ENCODE measurements at regions not wholly inside any gene's neighbourhood (a gene's known extent, or its start where the extent isn't known, plus 50 kb on each side); places are given as distances from the start of the nearest gene placed in this dataset.

- TF ChIP-seq POLR2A (IDR thresholded peaks at IDR 0.05) (no peak), CTCF (IDR thresholded peaks at IDR 0.05) (no peak)
These were observed 1229.5 kb downstream of the REEP3 start for GRCh38 chr10:64750672-64751071.

Measured in body of pancreas (tissue), 4 donors.